H9 (cell line): ENCODE measurements at regions not wholly inside any gene's neighbourhood (a gene's known extent, or its start where the extent isn't known, plus 50 kb on each side); places are given as distances from the start of the nearest gene placed in this dataset.

Experiments
- DNase-seq: peaks from one replicate; pipeline ENCODE4 v3.0.0-alpha.2; 2017
- H2AFZ ChIP-seq: one replicate; pipeline ENCODE4 v1.6.1; 2013; ENCODE audit warnings: mild to moderate bottlenecking, low read length, control low read depth, moderate library complexity
- H2AK5ac ChIP-seq: 2 replicates; pipeline ENCODE4 v1.6.1; 2013; ENCODE audit warnings: low read length, control low read depth, mixed read lengths; ENCODE audit not compliant: insufficient read length
- H2BK120ac ChIP-seq: one replicate; pipeline ENCODE4 v1.6.1; 2013; ENCODE audit warnings: low read depth, mild to moderate bottlenecking, low read length, control low read depth, inconsistent platforms; ENCODE audit not compliant: poor library complexity, severe bottlenecking
- H2BK12ac ChIP-seq: 2 replicates; pipeline ENCODE4 v1.6.1; 2013; ENCODE audit warnings: low read length, control low read depth, mixed read lengths, low read depth; ENCODE audit not compliant: insufficient read length
- H2BK15ac ChIP-seq: 2 replicates; pipeline ENCODE4 v1.6.1; 2013; ENCODE audit warnings: low read depth, low read length, control low read depth
- H2BK20ac ChIP-seq: one replicate; pipeline ENCODE4 v1.6.1; 2013; ENCODE audit warnings: low read depth, mild to moderate bottlenecking, low read length, control low read depth, inconsistent platforms; ENCODE audit not compliant: poor library complexity, severe bottlenecking
- H2BK5ac ChIP-seq: 2 replicates; pipeline ENCODE4 v1.6.1; 2013; ENCODE audit warnings: low read length, control low read depth, mixed read lengths; ENCODE audit not compliant: insufficient read length
- H3K14ac ChIP-seq: 2 replicates; pipeline ENCODE4 v1.6.1; 2013; ENCODE audit warnings: low read length, control low read depth; ENCODE audit not compliant: insufficient read depth
- H3K18ac ChIP-seq: 2 replicates; pipeline ENCODE4 v1.6.1; 2013; ENCODE audit warnings: low read depth, mild to moderate bottlenecking, mixed read lengths, low read length, control low read depth; ENCODE audit not compliant: insufficient read length
- H3K23ac ChIP-seq: 2 replicates; pipeline ENCODE4 v1.6.1; 2013; ENCODE audit warnings: low read length, control low read depth, mixed read lengths, low read depth; ENCODE audit not compliant: insufficient read length
- H3K23me2 ChIP-seq: 2 replicates; pipeline ENCODE4 v1.6.1; 2013; ENCODE audit warnings: low read depth, mild to moderate bottlenecking, mixed read lengths, low read length, control low read depth; ENCODE audit not compliant: insufficient read length, poor library complexity, severe bottlenecking
- H3K27ac ChIP-seq: 2 replicates; pipeline ENCODE4 v1.5.1; 2013; ENCODE audit warnings: low read length, control low read depth, mixed read lengths, low read depth; ENCODE audit not compliant: insufficient read length
- H3K27me3 ChIP-seq: 2 replicates; pipeline ENCODE4 v1.6.1; 2013; ENCODE audit warnings: low read length, control low read depth, inconsistent platforms; ENCODE audit not compliant: insufficient read depth
- H3K4ac ChIP-seq: 2 replicates; pipeline ENCODE4 v1.6.1; 2013; ENCODE audit warnings: low read depth, mild to moderate bottlenecking, control low read depth, inconsistent platforms, low read length, moderate library complexity
- H3K4me1 ChIP-seq: 2 replicates; pipeline ENCODE4 v1.6.1; 2013; ENCODE audit warnings: low read length, control low read depth, inconsistent platforms; ENCODE audit not compliant: insufficient read depth
- H3K4me2 ChIP-seq: 2 replicates; pipeline ENCODE4 v1.6.1; 2013; ENCODE audit warnings: low read length, control low read depth, mixed read lengths; ENCODE audit not compliant: insufficient read length, insufficient read depth
- H3K56ac ChIP-seq: 2 replicates; pipeline ENCODE4 v1.6.1; 2013; ENCODE audit warnings: low read depth, mild to moderate bottlenecking, mixed read lengths, low read length, control low read depth; ENCODE audit not compliant: insufficient read length
- H3K79me1 ChIP-seq: 2 replicates; pipeline ENCODE4 v1.6.1; 2013; ENCODE audit warnings: low read depth, mild to moderate bottlenecking, moderate library complexity, low read length, control low read depth, inconsistent platforms; ENCODE audit not compliant: insufficient read depth, poor library complexity, severe bottlenecking
- H3K79me2 ChIP-seq: 2 replicates; pipeline ENCODE4 v1.6.1; 2013; ENCODE audit warnings: low read length, control low read depth, inconsistent platforms; ENCODE audit not compliant: insufficient read depth
- H3K9ac ChIP-seq: 2 replicates; pipeline ENCODE4 v1.6.1; 2013; ENCODE audit warnings: low read length, control low read depth, mixed read lengths; ENCODE audit not compliant: insufficient read length; ENCODE audit errors: extremely low read depth
- H3K9me3 ChIP-seq: one replicate; pipeline ENCODE4 v1.6.1; 2013; ENCODE audit warnings: low read depth, low read length, inconsistent platforms; ENCODE audit not compliant: control insufficient read depth
- H3T11ph ChIP-seq: one replicate; pipeline ENCODE4 v1.6.1; 2013; ENCODE audit warnings: mild to moderate bottlenecking, low read length, control low read depth, inconsistent platforms
- H4K20me1 ChIP-seq: one replicate; pipeline ENCODE4 v1.6.1; 2013; ENCODE audit not compliant: control insufficient read depth, insufficient read length, insufficient read depth
- H4K5ac ChIP-seq: 2 replicates; pipeline ENCODE4 v1.6.1; 2013; ENCODE audit warnings: low read depth, mild to moderate bottlenecking, mixed read lengths, low read length, control low read depth; ENCODE audit not compliant: insufficient read length
- H4K8ac ChIP-seq: replicated peaks from 2 replicates; pipeline ENCODE4 v1.6.1; 2013; ENCODE audit warnings: low read length, control low read depth, mixed read lengths, low read depth; ENCODE audit not compliant: insufficient read length
- H4K91ac ChIP-seq: 2 replicates; pipeline ENCODE4 v1.6.1; 2013; ENCODE audit warnings: low read depth, mild to moderate bottlenecking, moderate library complexity, mixed read lengths, low read length, control low read depth; ENCODE audit not compliant: insufficient read length
- H3K27ac Mint-ChIP-seq, 3 experiments: 2 replicates in 2 of 3; 3 replicates in 1 of 3; pipeline ENCODE4 v1.8.0; 2020 to 2021; ENCODE audit warnings: mixed read lengths in 3 of 3, mild to moderate bottlenecking in 1 of 3, moderate library complexity in 1 of 3
- H3K27me3 Mint-ChIP-seq: 2 replicates; pipeline ENCODE4 v1.8.0; 2021; ENCODE audit warnings: low read depth, mild to moderate bottlenecking, moderate library complexity, mixed read lengths
- H3K36me3 Mint-ChIP-seq, 3 experiments: 2 replicates in 2 of 3; 3 replicates in 1 of 3; pipeline ENCODE4 v1.8.0; 2020 to 2021; ENCODE audit warnings: low read depth in 3 of 3, mixed read lengths in 3 of 3; ENCODE audit not compliant: insufficient read depth in 1 of 3
- H3K4me1 Mint-ChIP-seq, 2 experiments: 2 replicates each; pipeline ENCODE4 v1.8.0; 2020; ENCODE audit warnings: mixed read lengths in 2 of 2
- H3K4me3 Mint-ChIP-seq, 2 experiments: 2 replicates in 1 of 2; 3 replicates in 1 of 2; pipeline ENCODE4 v1.8.0; 2020 to 2021; ENCODE audit warnings: mild to moderate bottlenecking in 2 of 2, mixed read lengths in 2 of 2, moderate library complexity in 1 of 2
- H3K9me3 Mint-ChIP-seq, 2 experiments: 2 replicates in 1 of 2; 3 replicates in 1 of 2; pipeline ENCODE4 v1.8.0; 2020; ENCODE audit warnings: mild to moderate bottlenecking in 2 of 2, mixed read lengths in 2 of 2, moderate library complexity in 1 of 2
- WGBS: extraction: QIAGEN DNeasy Blood & Tissue Kit; methylation state at CpG from one replicate; pipeline ENCODE4 v1.1.7; 2013; ENCODE audit warnings: missing lambda C conversion rate, low lambda C conversion rate, mixed read lengths; ENCODE audit not compliant: insufficient read length; ENCODE audit errors: extremely low coverage; 5-methylcytosine and 5-hydroxymethylcytosine counted together
- TF ChIP-seq, protein P1 (sequence below): fragments of 200-600 bp; sonication (generic); conservative IDR thresholded peaks from 3 replicates; pipeline ENCODE4 v1.8.0; 2021; ENCODE audit warnings: antibody characterized with exemption, mild to moderate bottlenecking

DNA sequence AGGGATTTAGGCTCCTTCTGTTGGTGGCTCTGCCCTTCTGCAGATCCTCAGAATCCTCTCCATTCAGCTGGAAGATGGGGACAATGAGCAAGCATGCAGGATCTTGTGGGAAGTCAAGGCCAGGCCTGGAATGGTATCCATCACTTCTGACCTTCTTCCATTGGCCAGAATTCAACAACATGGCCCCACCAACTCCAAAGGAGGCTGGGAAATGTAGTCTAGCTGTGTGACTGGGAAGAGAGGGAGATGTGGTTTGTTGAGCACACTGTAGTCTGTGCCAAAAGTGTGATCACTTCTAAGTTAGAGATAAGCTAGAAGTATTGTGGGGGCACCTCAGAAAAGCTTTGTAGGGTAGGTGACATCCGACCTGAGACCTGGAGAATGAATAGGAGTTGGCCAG, 60.4 kb upstream of the WNT4 start:
- no peaks in the 10 kb centered on the region for H3K4me1 ChIP-seq
- H3K23ac ChIP-seq, result no peak overlapping the region
- no peaks in the 10 kb centered on the region; the same call in 1 of the 2 replicates for H3K27me3 ChIP-seq
- no peak overlapping the region for H3K56ac ChIP-seq
- H3K14ac ChIP-seq, result no peak overlapping the region
- Mint-ChIP-seq H3K36me3 (no peaks in the 10 kb centered on the region; a peak in 1 of 7 replicates), H3K9me3 (no peaks in the 10 kb centered on the region; a peak in 2 of 5 replicates), H3K27ac (no peak overlapping the region), H3K27me3 (peaks cover 37% of the 10 kb centered on the region), H3K4me3 (no peak overlapping the region), H3K4me1 (peaks cover 12 to 13% of the 10 kb centered on the region in 2 experiments; a peak in 3 of 4 replicates)
- H2AFZ ChIP-seq, result no peak overlapping the region
- no peak overlapping the region for H4K8ac ChIP-seq
- no peak overlapping the region for H4K91ac ChIP-seq
- H3K4me2 ChIP-seq, result no peak overlapping the region
- no peak for DNase-seq
- H3K79me2 ChIP-seq, result no peaks in the 10 kb centered on the region
- H3K23me2 ChIP-seq, result no peaks in the 10 kb centered on the region
- no peak overlapping the region for H2BK5ac ChIP-seq
- no peak overlapping the region for H3K18ac ChIP-seq
- no peak overlapping the region for H2AK5ac ChIP-seq
- WGBS, result no CpG with 5 or more reads among the region's 1 CpG
- H2BK12ac ChIP-seq, result no peak overlapping the region
- H3K9ac ChIP-seq, result no peak overlapping the region
- no peak overlapping the region for H4K5ac ChIP-seq
- TF ChIP-seq, protein P1, sequence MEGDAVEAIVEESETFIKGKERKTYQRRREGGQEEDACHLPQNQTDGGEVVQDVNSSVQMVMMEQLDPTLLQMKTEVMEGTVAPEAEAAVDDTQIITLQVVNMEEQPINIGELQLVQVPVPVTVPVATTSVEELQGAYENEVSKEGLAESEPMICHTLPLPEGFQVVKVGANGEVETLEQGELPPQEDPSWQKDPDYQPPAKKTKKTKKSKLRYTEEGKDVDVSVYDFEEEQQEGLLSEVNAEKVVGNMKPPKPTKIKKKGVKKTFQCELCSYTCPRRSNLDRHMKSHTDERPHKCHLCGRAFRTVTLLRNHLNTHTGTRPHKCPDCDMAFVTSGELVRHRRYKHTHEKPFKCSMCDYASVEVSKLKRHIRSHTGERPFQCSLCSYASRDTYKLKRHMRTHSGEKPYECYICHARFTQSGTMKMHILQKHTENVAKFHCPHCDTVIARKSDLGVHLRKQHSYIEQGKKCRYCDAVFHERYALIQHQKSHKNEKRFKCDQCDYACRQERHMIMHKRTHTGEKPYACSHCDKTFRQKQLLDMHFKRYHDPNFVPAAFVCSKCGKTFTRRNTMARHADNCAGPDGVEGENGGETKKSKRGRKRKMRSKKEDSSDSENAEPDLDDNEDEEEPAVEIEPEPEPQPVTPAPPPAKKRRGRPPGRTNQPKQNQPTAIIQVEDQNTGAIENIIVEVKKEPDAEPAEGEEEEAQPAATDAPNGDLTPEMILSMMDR, result no peak
- no peak overlapping the region for H3K27ac ChIP-seq
- no peaks in the 10 kb centered on the region for H4K20me1 ChIP-seq
- H2BK15ac ChIP-seq, result no peak overlapping the region
- H3K9me3 ChIP-seq, result no peaks in the 10 kb centered on the region
- no peak overlapping the region for H3K4ac ChIP-seq
- no peak overlapping the region for H2BK120ac ChIP-seq
- no peak overlapping the region for H2BK20ac ChIP-seq
- H3T11ph ChIP-seq, result no peak overlapping the region
- no peaks in the 10 kb centered on the region for H3K79me1 ChIP-seq
